ENCODE measurements at regions not wholly inside any gene's neighbourhood (a gene's known extent, or its start where the extent isn't known, plus 50 kb on each side); places are given as distances from the start of the nearest gene placed in this dataset.
A peak's percentile ranks its signal among the peaks of the same experiment; 100 is the strongest.

GRCh38 chr2:147681093-147681492 is 163.7 kb upstream of the ACVR2A start:
- H3K9me3 Mint-ChIP-seq = no peaks in the 10 kb centered on the region
- no peak overlapping the region for H3K27ac Mint-ChIP-seq
- no peaks in the 10 kb centered on the region for H3K36me3 Mint-ChIP-seq
- no peaks in the 10 kb centered on the region for H3K4me1 Mint-ChIP-seq
- no peaks in the 10 kb centered on the region for H3K27me3 Mint-ChIP-seq
- H3K4me3 Mint-ChIP-seq = no peak overlapping the region

- Mint-ChIP-seq H3K4me1 (no peaks in the 10 kb centered on the region), H3K4me3 (no peak overlapping the region), H3K36me3 (no peaks in the 10 kb centered on the region), H3K27ac (no peak overlapping the region), H3K27me3 (no peaks in the 10 kb centered on the region), H3K9me3 (no peaks in the 10 kb centered on the region)
Observed at GRCh38 chr2:147679955-147680531, 164.8 kb upstream of the ACVR2A start.

DNA sequence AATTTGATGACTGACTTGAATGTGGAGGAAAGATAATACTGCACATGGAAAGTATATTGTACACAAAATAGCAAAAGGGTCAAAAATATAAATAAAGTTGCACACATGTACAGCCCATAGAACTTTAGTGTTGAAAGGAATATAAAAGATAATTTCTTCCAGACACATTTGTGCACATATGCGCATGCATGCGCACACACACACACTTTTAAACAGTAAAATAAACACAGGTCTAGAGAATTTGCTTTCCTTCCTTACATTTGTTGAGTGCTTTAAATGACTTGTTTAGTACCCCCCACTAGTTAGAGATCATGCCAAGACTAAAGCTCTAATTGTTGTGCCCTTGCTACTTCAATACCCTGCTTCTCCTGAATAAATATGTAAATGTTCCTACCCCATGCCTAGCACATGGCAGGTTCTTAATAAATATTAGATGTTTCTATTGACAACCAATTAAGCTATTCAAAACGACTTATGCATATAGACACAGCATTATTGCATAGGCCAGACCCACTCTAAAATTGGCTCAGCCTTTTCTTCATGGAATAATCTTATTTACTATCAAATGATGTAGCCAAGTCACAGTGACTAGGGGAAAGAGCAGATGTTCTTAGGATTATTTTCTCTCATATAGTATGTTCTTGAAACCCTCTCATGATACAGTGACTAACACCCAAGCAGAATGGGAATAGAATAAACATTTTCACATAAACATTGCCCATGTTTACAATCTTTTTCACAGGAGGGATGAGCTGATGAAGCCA is 165.5 kb upstream of the ACVR2A start:
- Mint-ChIP-seq H3K4me3 (no peak overlapping the region), H3K4me1 (no peaks in the 10 kb centered on the region), H3K27me3 (no peaks in the 10 kb centered on the region), H3K27ac (no peak overlapping the region), H3K9me3 (no peaks in the 10 kb centered on the region), H3K36me3 (no peaks in the 10 kb centered on the region)

DNA sequence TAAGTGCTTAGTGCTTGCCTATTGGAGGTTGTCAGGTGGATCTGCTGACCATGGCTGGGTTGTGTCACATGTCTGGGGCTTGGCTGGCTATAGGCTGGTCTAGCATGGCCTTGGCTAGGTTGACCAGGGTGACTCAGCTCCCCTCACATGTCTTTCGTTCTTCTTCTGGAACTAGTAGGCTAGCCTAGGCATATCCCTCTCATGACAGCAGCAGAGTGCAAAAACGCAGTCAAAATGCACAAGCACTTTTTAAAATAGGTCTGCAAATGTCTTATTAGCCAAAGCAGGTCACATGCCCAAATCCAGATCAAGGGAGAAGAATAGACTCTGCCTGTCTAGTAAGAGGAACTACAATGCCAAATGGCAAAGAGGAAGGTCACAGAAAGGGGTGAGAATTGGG is 179.7 kb upstream of the ACVR2A start:
- Mint-ChIP-seq H3K4me3 (no peak overlapping the region), H3K4me1 (peaks cover 36% of the 10 kb centered on the region), H3K9me3 (no peaks in the 10 kb centered on the region), H3K27me3 (no peaks in the 10 kb centered on the region), H3K36me3 (no peaks in the 10 kb centered on the region), H3K27ac (no peak overlapping the region)

DNA sequence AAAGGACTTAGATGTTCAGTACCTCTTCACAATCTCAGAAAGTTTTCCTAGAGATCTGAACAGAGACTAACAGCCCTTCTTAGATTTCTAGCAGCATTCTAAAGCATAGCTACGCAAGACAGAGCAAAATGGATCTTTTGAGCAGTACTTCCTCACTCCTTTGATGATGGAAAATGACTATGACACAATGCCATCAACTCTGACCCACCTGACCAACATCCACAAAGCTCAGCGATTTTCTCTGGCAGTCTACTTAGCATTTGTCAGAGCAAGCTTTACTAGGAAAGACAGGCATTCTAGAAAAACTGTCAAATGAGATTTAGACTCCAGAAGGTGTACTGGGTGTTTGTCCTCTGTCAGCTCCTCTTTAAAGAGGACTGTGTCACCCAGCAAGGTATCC is 180.9 kb upstream of the ACVR2A start:
- no peaks in the 10 kb centered on the region for H3K9me3 Mint-ChIP-seq
- H3K36me3 Mint-ChIP-seq = no peaks in the 10 kb centered on the region
- no peaks in the 10 kb centered on the region for H3K27me3 Mint-ChIP-seq
- peaks cover 40% of the 10 kb centered on the region for H3K4me1 Mint-ChIP-seq
- peak overlapping the region; percentile 69 for H3K4me3 Mint-ChIP-seq
- peak overlapping the region; percentile 76 for H3K27ac Mint-ChIP-seq

- Mint-ChIP-seq H3K27ac (peak overlapping the region; percentile 76), H3K4me3 (peak overlapping the region; percentile 69), H3K36me3 (no peaks in the 10 kb centered on the region), H3K27me3 (no peaks in the 10 kb centered on the region), H3K9me3 (no peaks in the 10 kb centered on the region), H3K4me1 (peaks cover 40% of the 10 kb centered on the region)
Observed at GRCh38 chr2:147663153-147663961, 181.5 kb upstream of the ACVR2A start.

GRCh38 chr2:147662221-147662620 is 182.6 kb upstream of the ACVR2A start:
- Mint-ChIP-seq H3K4me3 (no peak overlapping the region), H3K4me1 (peaks cover 40% of the 10 kb centered on the region), H3K9me3 (no peaks in the 10 kb centered on the region), H3K36me3 (no peaks in the 10 kb centered on the region), H3K27me3 (no peaks in the 10 kb centered on the region), H3K27ac (peak overlapping the region; percentile 10)

GRCh38 chr2:147660680-147661079 is 184.1 kb upstream of the ACVR2A start:
- Mint-ChIP-seq H3K4me3 (no peak overlapping the region), H3K4me1 (peaks cover 40% of the 10 kb centered on the region), H3K36me3 (no peaks in the 10 kb centered on the region), H3K27ac (no peak overlapping the region), H3K9me3 (no peaks in the 10 kb centered on the region), H3K27me3 (no peaks in the 10 kb centered on the region)

GRCh38 chr2:147659051-147659450 is 185.8 kb upstream of the ACVR2A start:
- Mint-ChIP-seq H3K36me3 (no peaks in the 10 kb centered on the region), H3K9me3 (no peaks in the 10 kb centered on the region), H3K4me1 (peaks cover 40% of the 10 kb centered on the region), H3K4me3 (no peak overlapping the region), H3K27me3 (no peaks in the 10 kb centered on the region), H3K27ac (no peak overlapping the region)

- H3K27me3 Mint-ChIP-seq = no peaks in the 10 kb centered on the region
- no peaks in the 10 kb centered on the region for H3K9me3 Mint-ChIP-seq
- H3K4me3 Mint-ChIP-seq = no peak overlapping the region
- H3K27ac Mint-ChIP-seq = no peak overlapping the region
- no peaks in the 10 kb centered on the region for H3K36me3 Mint-ChIP-seq
- peaks cover 24% of the 10 kb centered on the region for H3K4me1 Mint-ChIP-seq
Observed at GRCh38 chr2:147657086-147658000, 187.5 kb upstream of the ACVR2A start.

GRCh38 chr2:147649998-147650397 is 194.8 kb upstream of the ACVR2A start:
- Mint-ChIP-seq H3K36me3 (no peaks in the 10 kb centered on the region), H3K4me1 (peaks cover 4% of the 10 kb centered on the region), H3K27ac (no peak overlapping the region), H3K9me3 (no peaks in the 10 kb centered on the region), H3K27me3 (no peaks in the 10 kb centered on the region), H3K4me3 (no peak overlapping the region)

- Mint-ChIP-seq H3K4me1 (peaks cover 4% of the 10 kb centered on the region), H3K27me3 (no peaks in the 10 kb centered on the region), H3K36me3 (no peaks in the 10 kb centered on the region), H3K4me3 (no peak overlapping the region), H3K9me3 (no peaks in the 10 kb centered on the region), H3K27ac (no peak overlapping the region)
Observed at GRCh38 chr2:147649286-147649685, 195.5 kb upstream of the ACVR2A start.

DNA sequence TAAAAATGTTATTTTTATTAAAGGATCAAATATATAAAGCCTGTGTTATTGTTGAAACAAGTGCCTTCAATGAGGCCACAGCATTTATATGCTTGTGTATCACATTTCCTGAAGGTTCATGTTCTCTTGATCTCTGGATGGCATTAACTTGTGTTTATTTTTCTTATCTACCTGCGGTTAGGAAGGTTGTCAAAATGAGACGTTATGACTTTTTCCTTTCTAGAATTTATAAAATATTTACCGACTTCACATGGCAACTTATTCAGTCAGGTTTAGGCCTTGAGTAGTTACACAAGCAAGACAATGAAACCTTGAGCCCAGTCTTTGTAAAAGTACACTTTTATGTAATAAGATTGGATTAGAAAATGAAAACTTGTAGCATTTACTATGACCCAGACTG is 196.4 kb upstream of the ACVR2A start:
- H3K9me3 Mint-ChIP-seq = no peaks in the 10 kb centered on the region

GRCh38 chr2:147647816-147648215 is 197.0 kb upstream of the ACVR2A start:
- Mint-ChIP-seq H3K4me1 (peaks cover 8% of the 10 kb centered on the region), H3K27ac (no peak overlapping the region), H3K9me3 (no peaks in the 10 kb centered on the region), H3K4me3 (no peak overlapping the region), H3K36me3 (no peaks in the 10 kb centered on the region), H3K27me3 (no peaks in the 10 kb centered on the region)

More for the DNA sequence above, 196.4 kb upstream of the ACVR2A start:
- Mint-ChIP-seq H3K4me1 (peaks cover 8% of the 10 kb centered on the region), H3K27ac (no peak overlapping the region), H3K27me3 (no peaks in the 10 kb centered on the region), H3K36me3 (no peaks in the 10 kb centered on the region), H3K4me3 (no peak overlapping the region)

- Mint-ChIP-seq H3K27me3 (no peaks in the 10 kb centered on the region), H3K4me3 (no peak overlapping the region), H3K36me3 (no peaks in the 10 kb centered on the region), H3K27ac (no peak overlapping the region), H3K9me3 (no peaks in the 10 kb centered on the region), H3K4me1 (peaks cover 8% of the 10 kb centered on the region)
Observed at GRCh38 chr2:147646818-147647468, 197.9 kb upstream of the ACVR2A start.

Measured in activated naive CD4-positive, alpha-beta T cell treated with anti-CD3 and anti-CD28 coated beads, Interleukin-2, amount 50 U/mL, for 24 hours (primary cell).